Activated CD4-positive, alpha-beta T cell treated with anti-CD3 and anti-CD28 coated beads, Interleukin-2, amount 50 U/mL, for 1 hour (primary cell): ENCODE measurements at regions not wholly inside any gene's neighbourhood (a gene's known extent, or its start where the extent isn't known, plus 50 kb on each side); places are given as distances from the start of the nearest gene placed in this dataset.

Experiments
- DNase-seq: peaks from one replicate; pipeline ENCODE4 v3.0.0-alpha.2; 2020

GRCh38 chr9:28656727-28657126, 1083.4 kb upstream of the C9orf72 start:
- DNase-seq = no peak

GRCh38 chr9:28661853-28662252, 1088.6 kb upstream of the C9orf72 start:
- no peak for DNase-seq

GRCh38 chr9:28662675-28663074, 1089.4 kb upstream of the C9orf72 start:
- DNase-seq = no peak

GRCh38 chr9:28668158-28668557, 1094.9 kb upstream of the C9orf72 start:
- no peak for DNase-seq

GRCh38 chr9:28671000-28671399, 1097.7 kb upstream of the C9orf72 start:
- DNase-seq = no peak

- DNase-seq = no peak
These were observed 1104.8 kb upstream of the C9orf72 start for GRCh38 chr9:28678097-28678496.

- DNase-seq = no peak
These were observed 1114.9 kb upstream of the C9orf72 start for GRCh38 chr9:28688172-28688571.

- no peak for DNase-seq
These were observed 1118.7 kb upstream of the C9orf72 start for GRCh38 chr9:28692012-28692411.

GRCh38 chr9:28696960-28697359, 1123.7 kb upstream of the C9orf72 start:
- no peak for DNase-seq

GRCh38 chr9:28699632-28700031, 1126.4 kb upstream of the C9orf72 start:
- no peak for DNase-seq

- no peak for DNase-seq
These were observed 1134.3 kb upstream of the C9orf72 start for GRCh38 chr9:28707616-28708015.

GRCh38 chr9:28714188-28714587, 1140.9 kb upstream of the C9orf72 start:
- no peak for DNase-seq

GRCh38 chr9:28718226-28718625, 1144.9 kb upstream of the C9orf72 start:
- no peak for DNase-seq

GRCh38 chr9:28720746-28721145, 1147.5 kb upstream of the C9orf72 start:
- no peak for DNase-seq

- no peak for DNase-seq
These were observed 1156.8 kb upstream of the C9orf72 start for GRCh38 chr9:28730111-28730510.

GRCh38 chr9:28735738-28736342, 1162.6 kb upstream of the C9orf72 start:
- no peak for DNase-seq

- no peak for DNase-seq
These were observed 1168.2 kb upstream of the C9orf72 start for GRCh38 chr9:28741459-28741858.

- no peak for DNase-seq
These were observed 1174.2 kb upstream of the C9orf72 start for GRCh38 chr9:28747351-28747985.

GRCh38 chr9:28750136-28750535, 1176.9 kb upstream of the C9orf72 start:
- DNase-seq = no peak

- no peak for DNase-seq
These were observed 1185.1 kb upstream of the C9orf72 start for GRCh38 chr9:28758341-28758740.

GRCh38 chr9:28758971-28759370, 1185.7 kb upstream of the C9orf72 start:
- no peak for DNase-seq

- DNase-seq = no peak
These were observed 1188.9 kb upstream of the C9orf72 start for GRCh38 chr9:28762167-28762566.

- no peak for DNase-seq
These were observed 1191.3 kb upstream of the C9orf72 start for GRCh38 chr9:28764532-28764931.

GRCh38 chr9:28770226-28770625, 1196.9 kb upstream of the C9orf72 start:
- no peak for DNase-seq

GRCh38 chr9:28770827-28771226, 1197.5 kb upstream of the C9orf72 start:
- no peak for DNase-seq
